ENCODE measurements at regions not wholly inside any gene's neighbourhood (a gene's known extent, or its start where the extent isn't known, plus 50 kb on each side); places are given as distances from the start of the nearest gene placed in this dataset.
"Not testable (repeated sequence)": the region's sequence is repeated elsewhere in the genome, so short reads cannot be mapped to it uniquely, and the experiment has no call there.

- H3K4me1 ChIP-seq; H3K27ac ChIP-seq; H3K36me3 ChIP-seq; H3K27me3 ChIP-seq; DNase-seq; H3K9me3 ChIP-seq; H3K4me3 ChIP-seq; intact Hi-C loops (cut with DNase I); ATAC-seq: not testable (repeated sequence)
- 76 to 81% (median 79%) methylated on average over 2 of the region's 2 CpGs for WGBS, 4 donors
- TF ChIP-seq CTCF (IDR thresholded peaks at IDR 0.05): peak in 1 of 12 donors; percentile 6
These were observed 50.3 kb upstream of the AGTPBP1 start for GRCh38 chr9:85792057-85792456.

- WGBS, 4 donors: 51 to 64% (median 57%) methylated on average over 6 of the region's 6 CpGs
- not testable (repeated sequence) for H3K27me3 ChIP-seq, H3K27ac ChIP-seq, H3K4me3 ChIP-seq, H3K9me3 ChIP-seq, ATAC-seq, DNase-seq
- peaks cover 0 to 11% (median 7%) of the 10 kb centered on the region in 9 donors for H3K36me3 ChIP-seq
- peaks cover 0 to 19% (median 12%) of the 10 kb centered on the region in 12 donors for H3K4me1 ChIP-seq
- intact Hi-C loops (cut with DNase I): loop anchor here in 2 of 10 donors (10.0 kb wide), 1 partner anchor 58 kb away; the partner anchor contains the start of gene AGTPBP1 (in 2 of the 2)
These were observed 61.4 kb upstream of the AGTPBP1 start for GRCh38 chr9:85802978-85803695.

GRCh38 chr9:85804847-85805133 lies 63.0 kb upstream of the AGTPBP1 start:
- intact Hi-C loops (cut with DNase I): loop anchor here in 2 of 10 donors (10.0 kb wide), 1 partner anchor 60 kb away; the partner anchor contains the start of gene AGTPBP1 (in 2 of the 2)
- Histone ChIP-seq H3K27ac (peak overlapping the region; percentile 60 to 96 (median 90)), H3K4me3 (peak overlapping the region in 11 of 12 donors; percentile 64 to 99 (median 90)), H3K36me3 (peaks cover 0 to 26% (median 15%) of the 10 kb centered on the region in 9 donors), H3K4me1 (peaks cover 0 to 19% (median 12%) of the 10 kb centered on the region in 12 donors)
- not testable (repeated sequence) for DNase-seq, ATAC-seq, H3K9me3 ChIP-seq, H3K27me3 ChIP-seq
- WGBS, 4 donors: 0 to 3% (median 1%) methylated on average over 12 to 16 of the region's 16 CpGs; no CpG with 5 or more reads in 1 of the 4 donors

GRCh38 chr9:85805134-85806005 lies 63.6 kb upstream of the AGTPBP1 start:
- Histone ChIP-seq H3K4me1 (peaks cover 0 to 19% (median 12%) of the 10 kb centered on the region in 12 donors), H3K36me3 (peaks cover 0 to 29% (median 15%) of the 10 kb centered on the region in 9 donors), H3K4me3 (peak overlapping the region; percentile 64 to 99 (median 90)), H3K27ac (peak overlapping the region; percentile 60 to 96 (median 90))
- peak; percentile 83 to 90 (median 89) for DNase-seq
- H3K27me3 ChIP-seq, H3K9me3 ChIP-seq: not testable (repeated sequence)
- 0 to 1% (median 0%) methylated on average over 28 to 111 of the region's 111 CpGs for WGBS, 4 donors
- intact Hi-C loops (cut with DNase I): loop anchor here in 2 of 10 donors (10.0 kb wide), 1 partner anchor 61 kb away; the partner anchor contains the start of gene AGTPBP1 (in 2 of the 2)
- peak; percentile 92 to 96 (median 96) for ATAC-seq
- TF ChIP-seq POLR2A (IDR thresholded peaks at IDR 0.05) (peak in 1 of 2 donors; percentile 12), CTCF (IDR thresholded peaks at IDR 0.05) (peak in 5 of 12 donors; percentile 6 to 42 (median 29))

GRCh38 chr9:85808329-85808728 lies 66.6 kb upstream of the AGTPBP1 start:
- WGBS, 4 donors: 96 to 98% (median 97%) methylated on average over 2 of the region's 2 CpGs
- H3K9me3 ChIP-seq, H3K27ac ChIP-seq, DNase-seq, ATAC-seq, H3K27me3 ChIP-seq, H3K4me3 ChIP-seq: not testable (repeated sequence)
- Histone ChIP-seq H3K4me1 (peaks cover 0 to 19% (median 12%) of the 10 kb centered on the region in 12 donors), H3K36me3 (peaks cover 0 to 34% (median 15%) of the 10 kb centered on the region in 9 donors)
- intact Hi-C loops (cut with DNase I): loop anchor here in 2 of 10 donors (10.0 kb wide), 1 partner anchor 64 kb away; the partner anchor contains the start of gene AGTPBP1 (in 2 of the 2)

- H3K4me1 ChIP-seq; DNase-seq; H3K27me3 ChIP-seq; H3K9me3 ChIP-seq; H3K27ac ChIP-seq; intact Hi-C loops (cut with DNase I); ATAC-seq; H3K4me3 ChIP-seq: not testable (repeated sequence)
- H3K36me3 ChIP-seq: peaks cover 0 to 50% (median 6%) of the 10 kb centered on the region in 9 donors
- 81 to 94% (median 89%) methylated on average over 2 of the region's 2 CpGs for WGBS, 4 donors
These were observed 71.6 kb upstream of the AGTPBP1 start for GRCh38 chr9:85813388-85813787.

- H3K27ac ChIP-seq; H3K4me3 ChIP-seq; H3K4me1 ChIP-seq; ATAC-seq; H3K27me3 ChIP-seq; H3K9me3 ChIP-seq; DNase-seq; intact Hi-C loops (cut with DNase I): not testable (repeated sequence)
- H3K36me3 ChIP-seq: peaks cover 0 to 37% (median 2%) of the 10 kb centered on the region in 9 donors
These were observed 73.0 kb upstream of the AGTPBP1 start for GRCh38 chr9:85814800-85815199.
